ENCODE measurements at regions not wholly inside any gene's neighbourhood (a gene's known extent, or its start where the extent isn't known, plus 50 kb on each side); places are given as distances from the start of the nearest gene placed in this dataset.

- Mint-ChIP-seq H3K36me3 (no peaks in the 10 kb centered on the region), H3K4me3 (no peak overlapping the region), H3K4me1 (peaks cover 33% of the 10 kb centered on the region), H3K9me3 (peaks cover 12% of the 10 kb centered on the region), H3K27me3 (ENCODE audit: low read depth) (no peaks in the 10 kb centered on the region), H3K27ac (peak overlapping the region; percentile 17)
- TF ChIP-seq, protein P1, sequence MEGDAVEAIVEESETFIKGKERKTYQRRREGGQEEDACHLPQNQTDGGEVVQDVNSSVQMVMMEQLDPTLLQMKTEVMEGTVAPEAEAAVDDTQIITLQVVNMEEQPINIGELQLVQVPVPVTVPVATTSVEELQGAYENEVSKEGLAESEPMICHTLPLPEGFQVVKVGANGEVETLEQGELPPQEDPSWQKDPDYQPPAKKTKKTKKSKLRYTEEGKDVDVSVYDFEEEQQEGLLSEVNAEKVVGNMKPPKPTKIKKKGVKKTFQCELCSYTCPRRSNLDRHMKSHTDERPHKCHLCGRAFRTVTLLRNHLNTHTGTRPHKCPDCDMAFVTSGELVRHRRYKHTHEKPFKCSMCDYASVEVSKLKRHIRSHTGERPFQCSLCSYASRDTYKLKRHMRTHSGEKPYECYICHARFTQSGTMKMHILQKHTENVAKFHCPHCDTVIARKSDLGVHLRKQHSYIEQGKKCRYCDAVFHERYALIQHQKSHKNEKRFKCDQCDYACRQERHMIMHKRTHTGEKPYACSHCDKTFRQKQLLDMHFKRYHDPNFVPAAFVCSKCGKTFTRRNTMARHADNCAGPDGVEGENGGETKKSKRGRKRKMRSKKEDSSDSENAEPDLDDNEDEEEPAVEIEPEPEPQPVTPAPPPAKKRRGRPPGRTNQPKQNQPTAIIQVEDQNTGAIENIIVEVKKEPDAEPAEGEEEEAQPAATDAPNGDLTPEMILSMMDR (IDR thresholded peaks at IDR 0.05; ENCODE audit: unreplicated experiment), result no peak
- DNase-seq (ENCODE audit: low spot score in 2 of 2, unreplicated experiment in 2 of 2), result no peak
Measured at GRCh38 chr10:52541006-52541473, 227.0 kb downstream of the DKK1 start.

DNA sequence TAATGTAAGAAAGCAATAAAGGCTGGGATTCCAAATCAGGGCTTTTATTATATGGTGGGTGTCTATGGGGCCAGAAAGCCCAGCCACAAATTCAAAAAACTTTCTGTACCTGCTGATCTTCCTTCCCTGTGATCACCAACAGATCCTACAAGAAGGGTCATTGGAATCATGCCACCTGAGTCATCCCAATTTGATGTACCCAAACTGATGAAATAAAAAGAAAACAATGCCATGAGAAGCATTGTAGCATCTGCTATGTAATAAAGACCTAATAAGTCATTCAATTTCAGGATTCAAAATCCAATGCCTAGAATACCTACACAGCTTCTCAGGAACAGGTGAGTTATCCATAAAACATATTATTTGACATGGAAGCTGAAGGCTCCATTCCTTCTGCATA is 228.8 kb downstream of the DKK1 start:
- Mint-ChIP-seq H3K36me3 (no peaks in the 10 kb centered on the region), H3K4me1 (peaks cover 34% of the 10 kb centered on the region), H3K27ac (no peak overlapping the region), H3K9me3 (peaks cover 11% of the 10 kb centered on the region), H3K27me3 (ENCODE audit: low read depth) (no peaks in the 10 kb centered on the region), H3K4me3 (no peak overlapping the region)
- TF ChIP-seq, protein P1 (IDR thresholded peaks at IDR 0.05; ENCODE audit: unreplicated experiment), result no peak
- DNase-seq (ENCODE audit: low spot score in 2 of 2, unreplicated experiment in 2 of 2), result no peak

DNA sequence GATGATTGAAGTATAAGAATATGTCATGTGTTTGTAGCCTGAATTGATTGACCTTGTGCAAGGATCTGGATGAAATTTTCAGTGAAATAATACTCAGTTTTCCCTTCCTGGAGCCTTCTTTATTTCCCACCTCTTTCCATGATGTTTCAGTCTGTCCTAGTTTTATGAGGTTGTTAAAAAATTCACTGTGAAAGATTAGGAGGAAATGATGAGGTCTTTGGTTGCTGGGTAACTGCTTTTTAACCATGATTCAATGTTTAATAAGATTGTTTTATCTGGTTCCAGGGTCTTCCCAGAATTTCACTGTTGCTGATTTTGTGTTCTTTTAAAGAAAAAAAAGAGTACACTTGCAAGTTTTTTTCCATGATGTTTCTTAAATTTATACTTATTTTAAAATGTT is 221.5 kb downstream of the MBL2 start:
- Mint-ChIP-seq H3K36me3 (peaks cover 2% of the 10 kb centered on the region), H3K4me3 (no peak overlapping the region), H3K27me3 (ENCODE audit: low read depth) (peaks cover 1% of the 10 kb centered on the region), H3K4me1 (peaks cover 6% of the 10 kb centered on the region), H3K9me3 (peaks cover 22% of the 10 kb centered on the region), H3K27ac (peak overlapping the region; percentile 87)
- DNase-seq (ENCODE audit: low spot score in 2 of 2, unreplicated experiment in 2 of 2), result no peak
- TF ChIP-seq, protein P1 (IDR thresholded peaks at IDR 0.05; ENCODE audit: unreplicated experiment), result no peak

- Mint-ChIP-seq H3K9me3 (peaks cover 10% of the 10 kb centered on the region), H3K27ac (no peak overlapping the region), H3K36me3 (no peaks in the 10 kb centered on the region), H3K4me3 (no peak overlapping the region), H3K4me1 (no peaks in the 10 kb centered on the region), H3K27me3 (ENCODE audit: low read depth) (peaks cover 7% of the 10 kb centered on the region)
- DNase-seq (ENCODE audit: low spot score in 2 of 2, unreplicated experiment in 2 of 2), result no peak
- TF ChIP-seq, protein P1 (IDR thresholded peaks at IDR 0.05; ENCODE audit: unreplicated experiment), result no peak
Measured at GRCh38 chr10:52558090-52558489, 214.5 kb downstream of the MBL2 start.

DNA sequence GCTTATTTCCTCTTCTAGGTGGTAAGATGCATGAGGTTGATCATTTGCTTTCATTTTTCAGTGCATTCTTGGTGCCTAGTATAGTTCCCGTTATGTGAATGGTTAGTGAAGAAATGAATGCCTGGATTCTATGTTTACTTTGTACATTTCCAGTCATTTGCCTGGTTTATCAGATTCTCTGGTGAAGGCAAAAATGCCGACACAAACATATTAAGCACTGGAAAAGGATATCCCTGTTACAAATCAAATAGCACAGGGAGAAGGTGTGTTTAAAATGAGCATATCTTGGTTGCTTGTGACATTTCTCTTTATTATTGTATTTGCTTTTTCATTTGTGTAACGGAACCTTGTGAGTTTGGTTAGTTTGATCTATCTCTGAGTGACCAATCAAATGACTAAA is 211.3 kb downstream of the MBL2 start:
- Mint-ChIP-seq H3K27ac (no peak overlapping the region), H3K36me3 (no peaks in the 10 kb centered on the region), H3K4me3 (no peak overlapping the region), H3K4me1 (peaks cover 5% of the 10 kb centered on the region), H3K9me3 (no peaks in the 10 kb centered on the region), H3K27me3 (ENCODE audit: low read depth) (peaks cover 6% of the 10 kb centered on the region)
- TF ChIP-seq, protein P1 (IDR thresholded peaks at IDR 0.05; ENCODE audit: unreplicated experiment), result no peak
- no peak for DNase-seq (ENCODE audit: low spot score in 2 of 2, unreplicated experiment in 2 of 2)

- no peaks in the 10 kb centered on the region for H3K36me3 Mint-ChIP-seq
- H3K4me1 Mint-ChIP-seq, result peaks cover 12% of the 10 kb centered on the region
- TF ChIP-seq, protein P1 (IDR thresholded peaks at IDR 0.05; ENCODE audit: unreplicated experiment), result no peak
- peaks cover 6% of the 10 kb centered on the region for H3K27me3 Mint-ChIP-seq (ENCODE audit: low read depth)
- no peaks in the 10 kb centered on the region for H3K9me3 Mint-ChIP-seq
- no peak overlapping the region for H3K4me3 Mint-ChIP-seq
- no peak overlapping the region for H3K27ac Mint-ChIP-seq
- no peak for DNase-seq (ENCODE audit: low spot score in 2 of 2, unreplicated experiment in 2 of 2)
Measured at GRCh38 chr10:52563360-52563759, 209.2 kb downstream of the MBL2 start.

Measured in mesothelial cell of epicardium (in vitro differentiated cells).